ENCODE measurements at regions not wholly inside any gene's neighbourhood (a gene's known extent, or its start where the extent isn't known, plus 50 kb on each side); places are given as distances from the start of the nearest gene placed in this dataset.

GRCh38 chr5:62199792-62200716 lies 106.0 kb upstream of the KIF2A start:
- intact Hi-C loops (cut with DNase I) = no loop called here
- Histone ChIP-seq H3K27ac (no peak overlapping the region), H3K36me3 (no peaks in the 10 kb centered on the region), H3K4me3 (no peak overlapping the region), H3K4me1 (no peaks in the 10 kb centered on the region), H3K27me3 (no peaks in the 10 kb centered on the region), H3K9me3 (no peaks in the 10 kb centered on the region)
- DNase-seq (ENCODE audit: extremely low spot score in 2 of 2) = no peak
- TF ChIP-seq CTCF (IDR thresholded peaks at IDR 0.05) = no peak
- no peak for TF ChIP-seq POLR2A (IDR thresholded peaks at IDR 0.05)
- no peak for TF ChIP-seq POLR2AphosphoS5 (IDR thresholded peaks at IDR 0.05; ENCODE audit: insufficient read depth in 1 of 2, low read depth in 1 of 2)

GRCh38 chr5:62206150-62206829 lies 99.7 kb upstream of the KIF2A start:
- Histone ChIP-seq H3K27ac (no peak overlapping the region), H3K9me3 (no peaks in the 10 kb centered on the region), H3K36me3 (no peaks in the 10 kb centered on the region), H3K4me3 (no peak overlapping the region), H3K27me3 (no peaks in the 10 kb centered on the region), H3K4me1 (no peaks in the 10 kb centered on the region)
- DNase-seq (ENCODE audit: extremely low spot score in 2 of 2) = no peak
- no peak for TF ChIP-seq POLR2AphosphoS5 (IDR thresholded peaks at IDR 0.05; ENCODE audit: insufficient read depth in 1 of 2, low read depth in 1 of 2)
- no peak for TF ChIP-seq POLR2A (IDR thresholded peaks at IDR 0.05)
- TF ChIP-seq CTCF (IDR thresholded peaks at IDR 0.05) = no peak
- intact Hi-C loops (cut with DNase I) = no loop called here

- DNase-seq (ENCODE audit: extremely low spot score in 2 of 2) = no peak
- TF ChIP-seq POLR2A (IDR thresholded peaks at IDR 0.05) (no peak), CTCF (IDR thresholded peaks at IDR 0.05) (no peak), POLR2AphosphoS5 (IDR thresholded peaks at IDR 0.05; ENCODE audit: insufficient read depth in 1 of 2, low read depth in 1 of 2) (no peak)
- Histone ChIP-seq H3K9me3 (no peaks in the 10 kb centered on the region), H3K4me3 (no peak overlapping the region), H3K27me3 (no peaks in the 10 kb centered on the region), H3K36me3 (no peaks in the 10 kb centered on the region), H3K4me1 (no peaks in the 10 kb centered on the region), H3K27ac (no peak overlapping the region)
- intact Hi-C loops (cut with DNase I) = no loop called here
Observed at GRCh38 chr5:62208218-62208852, 97.7 kb upstream of the KIF2A start.

- Histone ChIP-seq H3K4me3 (no peak overlapping the region), H3K27ac (no peak overlapping the region)
- intact Hi-C loops (cut with DNase I) = no loop called here
Observed at GRCh38 chr5:62211405-62211804, 94.6 kb upstream of the KIF2A start.

More at GRCh38 chr5:62211405-62211804, 94.6 kb upstream of the KIF2A start:
- H3K9me3 ChIP-seq = no peaks in the 10 kb centered on the region
- H3K4me1 ChIP-seq = no peaks in the 10 kb centered on the region
- H3K27me3 ChIP-seq = no peaks in the 10 kb centered on the region
- no peak for TF ChIP-seq CTCF (IDR thresholded peaks at IDR 0.05)
- TF ChIP-seq POLR2AphosphoS5 (IDR thresholded peaks at IDR 0.05; ENCODE audit: insufficient read depth in 1 of 2, low read depth in 1 of 2) = no peak
- no peak for TF ChIP-seq POLR2A (IDR thresholded peaks at IDR 0.05)
- H3K36me3 ChIP-seq = no peaks in the 10 kb centered on the region
- no peak for DNase-seq (ENCODE audit: extremely low spot score in 2 of 2)

Data from vagina (tissue), 2 donors.